ENCODE measurements at regions not wholly inside any gene's neighbourhood (a gene's known extent, or its start where the extent isn't known, plus 50 kb on each side); places are given as distances from the start of the nearest gene placed in this dataset.
"Not testable (repeated sequence)": the region's sequence is repeated elsewhere in the genome, so short reads cannot be mapped to it uniquely, and the experiment has no call there.

DNA sequence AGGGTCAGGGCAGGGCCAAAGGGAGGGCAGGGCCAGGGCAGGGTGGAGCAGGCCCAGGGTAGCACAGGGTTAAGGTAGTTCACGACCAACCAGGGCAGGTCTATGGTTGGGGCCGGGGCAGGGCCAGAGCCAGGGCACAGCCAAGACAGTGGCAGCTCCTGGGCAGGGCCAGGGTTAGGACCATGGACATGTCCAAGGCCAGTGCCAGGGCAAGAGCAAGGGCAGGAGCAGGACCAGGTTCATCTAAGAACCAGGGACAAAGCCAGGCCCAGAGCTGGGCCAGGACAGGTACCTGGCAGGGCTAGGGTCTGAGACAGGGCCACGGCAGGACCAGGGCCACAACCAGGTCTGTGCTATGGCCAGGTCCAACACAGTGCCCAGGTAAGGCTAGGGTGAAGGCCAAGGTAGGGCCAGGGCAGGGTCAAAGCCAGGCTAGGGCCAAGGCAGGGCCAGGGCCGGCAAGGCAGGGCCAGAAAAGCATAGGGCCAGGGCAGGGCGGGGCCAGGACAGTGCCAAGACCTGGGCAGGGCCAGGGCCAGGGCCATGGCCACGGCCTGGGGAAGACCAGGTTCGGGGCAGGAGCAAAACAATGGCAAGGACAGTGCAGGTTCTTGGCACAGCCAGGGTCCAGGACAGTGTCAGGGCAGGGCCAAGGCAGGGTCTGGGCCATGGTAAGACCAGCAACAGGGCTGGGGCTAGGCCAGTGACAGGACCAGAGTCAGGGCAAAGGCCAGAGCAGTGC, 2874.4 kb downstream of the RPIA start:
- not testable (repeated sequence) for DNase-seq (ENCODE audit: extremely low read depth in 1 of 11, low read depth in 9 of 11, low spot score in 4 of 11)

DNA sequence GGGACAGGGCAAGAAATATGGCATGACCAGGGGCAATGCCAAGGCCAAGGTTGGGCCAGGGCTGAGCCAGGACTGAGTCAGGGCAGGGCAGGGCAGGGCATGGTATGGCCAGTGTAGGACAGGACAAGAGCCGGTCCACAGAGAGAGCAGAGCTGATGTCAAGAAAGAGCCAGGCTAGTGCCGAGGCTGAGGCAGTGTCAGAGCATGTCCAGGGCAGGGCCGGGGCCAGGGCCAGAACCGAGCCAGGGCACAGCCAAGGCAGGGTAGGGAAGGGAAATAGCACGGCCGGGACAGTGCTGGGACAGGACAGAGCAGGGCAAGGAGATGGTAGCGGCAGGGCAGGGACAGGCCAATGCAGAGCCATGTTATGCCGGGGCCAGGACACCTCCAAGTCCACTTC, 2875.1 kb downstream of the RPIA start:
- DNase-seq (ENCODE audit: extremely low read depth in 1 of 11, low read depth in 9 of 11, low spot score in 4 of 11) = not testable (repeated sequence)

DNA sequence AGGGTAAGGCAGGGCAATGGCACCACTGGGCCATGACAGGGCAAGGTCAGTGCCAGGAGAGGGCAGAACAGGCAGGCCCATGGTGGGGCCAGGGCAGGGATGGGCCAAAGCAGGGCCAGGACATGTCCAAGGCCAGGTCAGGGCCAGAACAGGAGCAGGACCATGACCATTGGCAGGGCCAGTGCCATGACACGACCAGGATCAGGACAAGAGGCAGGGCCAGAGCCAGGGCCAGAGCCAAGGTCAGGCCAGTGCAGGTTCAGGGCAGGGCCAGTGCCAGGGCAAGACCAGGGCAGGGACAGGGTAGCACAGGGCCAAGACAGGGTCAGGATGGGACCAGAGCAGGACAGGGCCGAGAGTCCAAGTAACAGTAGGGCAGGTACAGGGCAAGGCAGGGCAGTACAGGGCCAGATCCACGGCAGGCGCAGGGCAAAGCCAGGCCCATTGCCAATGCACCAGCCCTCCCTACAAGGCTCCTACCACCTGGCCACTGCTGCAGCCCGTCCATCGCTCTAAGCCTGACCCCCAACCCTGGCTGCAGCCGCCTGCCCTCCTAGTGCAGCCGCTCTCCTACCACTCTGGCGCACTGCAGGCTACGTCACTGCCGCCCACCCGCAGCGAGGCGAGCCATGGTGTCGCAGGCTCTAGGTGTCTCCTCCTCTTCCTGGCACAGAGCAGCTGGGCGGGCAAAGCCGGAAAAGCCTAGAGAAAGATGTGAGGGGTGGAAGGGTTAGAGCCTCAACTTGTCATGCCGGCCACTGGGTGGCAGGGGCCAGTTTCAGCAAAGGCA, 2876.3 kb downstream of the RPIA start:
- DNase-seq (ENCODE audit: extremely low read depth in 1 of 11, low read depth in 9 of 11, low spot score in 4 of 11) = not testable (repeated sequence)

DNA sequence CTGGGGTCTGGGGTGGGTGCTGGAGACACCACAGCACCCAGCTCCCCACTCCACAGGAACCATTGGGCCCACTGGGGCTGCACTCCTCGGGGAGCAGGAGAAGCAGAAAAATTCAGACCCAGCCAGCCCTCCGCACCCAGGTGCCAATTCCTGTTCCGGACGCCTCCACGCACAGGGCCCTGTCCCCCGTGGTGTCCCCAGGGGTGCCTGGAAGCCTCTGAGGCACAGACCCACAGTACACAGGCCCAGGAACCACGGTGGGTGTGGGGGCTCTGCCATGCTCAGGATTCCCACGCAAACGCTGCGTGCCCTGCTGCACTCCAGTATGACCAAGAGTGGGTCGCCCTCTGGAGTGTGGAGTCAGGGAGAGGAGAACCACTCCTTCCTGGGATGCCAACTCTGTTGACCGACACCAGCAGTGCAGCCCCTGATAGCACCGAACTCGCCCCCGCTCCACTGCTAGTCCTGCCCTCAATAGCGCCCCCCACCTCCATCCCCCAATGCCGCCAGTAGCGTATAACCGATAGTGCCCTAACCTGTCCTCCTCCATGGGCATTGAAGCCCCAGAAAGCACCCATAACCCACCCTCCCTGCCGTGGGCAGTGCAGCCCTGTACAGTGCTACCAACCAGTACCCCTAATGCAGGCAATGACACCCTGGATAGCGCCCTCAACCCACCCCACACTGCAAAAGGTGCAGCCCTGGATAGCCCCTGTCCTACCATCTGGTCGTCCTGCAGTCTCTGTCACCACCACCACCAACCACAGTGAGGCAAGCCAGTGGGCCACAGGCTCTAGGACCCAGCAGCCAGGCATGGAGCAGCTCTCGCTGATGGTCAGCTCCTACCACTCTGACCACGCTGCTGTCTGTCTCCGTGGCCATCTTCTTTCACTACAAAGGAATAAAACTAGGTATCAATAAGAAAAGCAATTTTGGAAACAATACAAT, 2877.2 kb downstream of the RPIA start:
- not testable (repeated sequence) for DNase-seq (ENCODE audit: extremely low read depth in 1 of 11, low read depth in 9 of 11, low spot score in 4 of 11)

DNA sequence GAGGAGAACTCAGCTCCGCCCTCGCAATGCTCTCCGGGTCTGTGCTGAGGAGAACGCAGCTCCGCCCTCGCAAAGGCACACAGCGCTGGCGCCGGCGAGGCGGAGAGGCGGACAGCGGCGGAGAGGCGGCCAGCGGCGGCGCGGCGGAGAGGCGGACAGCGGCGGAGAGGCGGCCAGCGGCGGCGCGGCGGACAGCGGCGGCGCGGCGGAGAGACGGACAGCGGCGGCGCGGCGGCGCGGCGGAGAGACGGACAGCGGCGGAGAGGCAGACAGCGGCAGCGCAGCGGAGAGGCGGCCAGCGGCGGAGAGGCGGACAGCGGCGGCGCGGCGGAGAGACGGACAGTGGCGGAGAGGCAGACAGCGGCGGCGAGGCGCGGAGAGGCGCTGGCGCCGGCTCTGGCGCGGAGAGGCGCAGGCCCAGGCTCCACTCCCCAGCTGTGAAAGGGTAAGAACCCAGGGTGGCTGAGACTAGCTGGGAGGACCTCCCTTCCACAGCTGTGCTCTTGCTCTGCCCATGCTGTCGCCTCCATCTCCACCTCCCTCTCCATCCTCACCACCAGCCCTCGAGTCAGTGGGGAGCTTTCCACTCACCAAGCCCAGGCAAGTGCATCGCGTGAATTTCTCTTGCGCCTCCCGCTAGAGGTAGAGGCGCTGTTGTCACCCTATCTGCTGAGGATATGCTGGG, 2879.9 kb downstream of the RPIA start:
- DNase-seq (ENCODE audit: extremely low read depth in 1 of 11, low read depth in 9 of 11, low spot score in 4 of 11) = not testable (repeated sequence)

DNA sequence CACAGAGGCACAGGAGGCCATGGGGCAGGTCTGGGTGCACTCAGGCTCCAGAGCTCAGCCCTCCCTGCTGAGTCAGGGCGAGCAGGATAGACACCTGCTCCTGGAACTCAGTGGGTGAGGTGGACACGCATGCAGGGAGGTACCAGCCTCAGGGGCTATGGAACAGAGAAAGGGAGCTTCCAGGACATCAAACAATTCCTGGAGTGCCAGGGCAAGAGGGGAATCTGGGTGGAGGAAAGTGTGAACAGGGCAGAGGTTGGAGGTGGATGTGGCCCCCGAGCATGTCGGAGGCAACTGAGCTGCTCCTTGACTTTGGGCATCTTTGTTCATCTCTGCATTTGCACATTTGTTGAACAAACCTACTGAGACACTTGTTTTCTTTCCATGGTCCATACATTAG, 2881.5 kb downstream of the RPIA start:
- not testable (repeated sequence) for DNase-seq (ENCODE audit: extremely low read depth in 1 of 11, low read depth in 9 of 11, low spot score in 4 of 11)

DNA sequence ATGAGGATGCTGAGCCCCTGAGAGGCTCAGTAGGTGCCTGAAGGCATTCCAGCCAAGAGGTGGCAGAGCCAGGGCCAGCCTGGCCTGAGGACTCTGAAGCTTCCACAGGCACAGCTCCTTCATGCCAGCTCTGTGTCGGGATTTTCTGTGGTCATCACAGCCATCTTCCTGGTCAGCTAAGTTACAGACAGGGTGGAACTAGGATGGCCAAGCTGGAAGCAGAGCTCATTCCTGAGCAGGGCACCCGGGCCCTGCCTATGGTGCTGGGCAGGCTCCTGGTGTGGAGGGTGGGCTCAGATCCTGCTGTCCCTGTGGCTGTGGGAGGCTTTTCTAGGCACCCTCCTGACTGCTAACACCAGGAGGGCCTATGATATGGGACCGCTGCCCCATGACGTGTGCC, 2882.3 kb downstream of the RPIA start:
- not testable (repeated sequence) for DNase-seq (ENCODE audit: extremely low read depth in 1 of 11, low read depth in 9 of 11, low spot score in 4 of 11)

DNA sequence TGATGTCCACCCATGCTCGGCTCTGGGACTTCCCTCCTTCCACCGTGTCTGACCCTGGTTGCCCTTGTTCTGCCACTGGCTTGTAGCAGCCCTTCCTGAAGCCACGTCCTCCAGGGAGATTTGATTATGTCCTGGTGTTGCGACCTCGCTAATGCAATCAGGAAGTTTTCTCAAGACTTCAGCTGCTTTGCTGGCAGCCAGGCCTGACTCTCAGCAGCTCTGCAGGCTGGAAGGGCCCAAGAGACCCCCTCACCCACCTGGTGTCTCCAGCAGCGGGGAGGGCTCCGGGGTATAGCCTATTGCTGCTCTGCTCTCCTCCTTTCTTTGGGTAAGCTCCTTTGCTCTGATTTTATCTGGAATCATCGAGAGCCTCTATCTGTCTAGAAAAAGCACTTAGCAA, 2882.8 kb downstream of the RPIA start:
- not testable (repeated sequence) for DNase-seq (ENCODE audit: extremely low read depth in 1 of 11, low read depth in 9 of 11, low spot score in 4 of 11)

DNA sequence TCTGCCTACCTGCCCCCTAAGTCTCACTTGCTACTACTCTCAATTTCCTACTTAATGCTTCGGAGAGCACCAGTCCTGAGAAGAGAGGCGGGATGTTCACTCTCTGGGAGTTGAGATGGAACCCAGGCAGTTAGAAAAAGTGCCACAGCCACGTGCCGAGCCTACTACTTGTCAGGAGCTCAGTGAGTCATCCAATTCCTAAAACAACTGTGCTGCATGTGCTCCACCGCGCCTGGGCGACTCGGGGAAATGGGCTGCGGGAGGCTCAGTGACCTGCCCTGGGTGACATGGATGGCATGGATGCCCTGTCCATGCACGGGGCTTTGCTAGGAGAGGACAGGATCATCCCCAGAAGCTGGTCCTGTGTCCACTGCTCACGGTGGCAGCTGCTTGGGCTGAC, 2884.2 kb downstream of the RPIA start:
- DNase-seq (ENCODE audit: extremely low read depth in 1 of 11, low read depth in 9 of 11, low spot score in 4 of 11) = not testable (repeated sequence)

DNA sequence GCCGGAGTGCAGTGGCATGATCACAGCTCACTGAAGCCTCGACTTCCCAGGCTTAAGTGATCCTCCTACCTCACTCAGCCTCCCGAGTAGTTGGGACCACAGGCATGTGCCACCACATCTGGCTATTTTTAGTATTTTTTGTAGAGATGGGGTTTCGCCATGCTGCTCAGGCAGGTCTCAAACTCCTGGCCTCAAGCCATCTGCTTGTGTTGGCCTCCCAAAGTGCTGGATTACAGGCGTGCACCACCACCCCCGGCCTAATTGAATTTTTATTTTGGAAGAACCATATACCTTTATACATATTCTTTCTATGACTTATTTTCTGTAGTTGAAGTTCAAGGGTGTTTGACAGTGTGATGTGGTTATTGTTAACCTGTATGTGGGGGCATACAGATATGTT, 2885.9 kb downstream of the RPIA start:
- DNase-seq (ENCODE audit: extremely low read depth in 1 of 11, low read depth in 9 of 11, low spot score in 4 of 11) = not testable (repeated sequence)

DNA sequence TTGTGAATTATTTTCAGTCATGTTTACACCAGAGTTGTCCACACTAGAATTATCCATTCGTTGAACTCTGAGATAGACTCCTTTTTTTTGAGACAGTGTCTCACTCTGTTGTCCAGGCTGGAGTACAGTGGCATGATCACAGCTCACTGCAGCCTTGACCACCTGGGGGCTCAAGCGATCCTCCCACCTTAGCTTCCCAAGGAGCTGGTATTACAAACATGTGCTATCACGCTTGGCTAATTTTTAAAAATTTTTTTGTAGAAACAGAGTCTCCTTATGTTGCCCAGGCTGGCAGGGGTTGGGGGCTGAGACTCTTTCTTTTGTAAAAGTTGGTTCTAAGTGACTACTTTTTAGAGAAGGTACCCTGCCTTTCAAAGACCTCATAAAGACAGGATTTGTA, 2887.2 kb downstream of the RPIA start:
- DNase-seq (ENCODE audit: extremely low read depth in 1 of 11, low read depth in 9 of 11, low spot score in 4 of 11) = not testable (repeated sequence)

DNA sequence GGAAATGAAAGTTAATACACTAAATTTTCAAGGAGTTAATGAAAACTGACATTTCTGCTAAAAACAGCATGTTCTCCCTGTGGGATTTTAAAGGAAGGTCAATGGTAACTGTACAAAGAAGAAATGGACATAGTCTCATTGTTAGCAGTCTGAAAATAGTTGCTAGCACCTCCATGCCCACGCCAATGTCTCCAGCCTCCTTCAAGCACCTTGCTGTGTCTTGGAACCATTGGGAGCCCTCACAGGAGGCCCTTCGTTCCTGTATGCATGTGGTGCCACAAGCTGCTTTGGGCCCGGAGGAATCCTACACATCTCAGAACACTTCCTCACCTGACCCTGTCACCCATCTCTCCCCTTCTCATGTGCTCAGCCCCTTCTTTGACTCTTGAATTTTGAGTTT, 2888.1 kb downstream of the RPIA start:
- not testable (repeated sequence) for DNase-seq (ENCODE audit: extremely low read depth in 1 of 11, low read depth in 9 of 11, low spot score in 4 of 11)

DNA sequence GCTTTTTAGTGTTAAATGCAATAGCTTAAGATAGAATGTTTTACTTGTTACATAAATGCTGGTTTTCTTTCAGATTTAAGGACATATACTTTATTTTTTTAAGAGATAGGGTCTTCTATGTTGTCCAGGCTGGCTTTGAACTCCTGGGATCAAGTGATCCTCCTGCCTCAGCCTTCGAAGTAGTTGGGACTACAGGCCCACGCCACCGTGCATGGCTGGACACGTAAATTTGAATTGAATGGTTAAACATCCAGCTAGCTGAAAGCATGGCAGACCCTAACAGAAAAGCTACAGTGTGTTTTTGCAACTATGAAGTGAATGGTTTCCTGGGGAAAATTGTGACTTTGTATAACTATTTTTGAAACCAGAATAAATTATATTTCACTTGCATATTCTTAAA, 2888.6 kb downstream of the RPIA start:
- not testable (repeated sequence) for DNase-seq (ENCODE audit: extremely low read depth in 1 of 11, low read depth in 9 of 11, low spot score in 4 of 11)

DNA sequence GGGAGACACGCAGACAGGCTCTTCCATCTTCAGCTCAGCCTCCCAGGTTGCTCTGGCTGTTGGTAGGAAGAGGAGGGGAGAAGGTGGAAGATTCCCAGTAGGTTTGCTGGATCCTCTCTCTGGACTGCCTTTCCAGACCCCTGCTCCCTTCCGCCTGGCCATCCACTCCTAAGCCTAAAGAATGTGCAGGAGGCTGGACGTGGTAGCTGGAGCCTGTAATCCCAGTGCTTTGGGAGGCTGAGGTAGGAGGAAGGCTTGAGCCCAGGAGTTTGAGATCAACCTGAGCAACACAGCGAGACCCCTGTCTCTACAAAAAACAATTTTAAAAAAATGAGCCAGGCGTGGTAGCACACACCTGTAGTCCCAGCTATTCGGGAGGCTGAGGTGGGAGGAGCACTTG, 2895.6 kb downstream of the RPIA start:
- not testable (repeated sequence) for DNase-seq (ENCODE audit: extremely low read depth in 1 of 11, low read depth in 9 of 11, low spot score in 4 of 11)

DNA sequence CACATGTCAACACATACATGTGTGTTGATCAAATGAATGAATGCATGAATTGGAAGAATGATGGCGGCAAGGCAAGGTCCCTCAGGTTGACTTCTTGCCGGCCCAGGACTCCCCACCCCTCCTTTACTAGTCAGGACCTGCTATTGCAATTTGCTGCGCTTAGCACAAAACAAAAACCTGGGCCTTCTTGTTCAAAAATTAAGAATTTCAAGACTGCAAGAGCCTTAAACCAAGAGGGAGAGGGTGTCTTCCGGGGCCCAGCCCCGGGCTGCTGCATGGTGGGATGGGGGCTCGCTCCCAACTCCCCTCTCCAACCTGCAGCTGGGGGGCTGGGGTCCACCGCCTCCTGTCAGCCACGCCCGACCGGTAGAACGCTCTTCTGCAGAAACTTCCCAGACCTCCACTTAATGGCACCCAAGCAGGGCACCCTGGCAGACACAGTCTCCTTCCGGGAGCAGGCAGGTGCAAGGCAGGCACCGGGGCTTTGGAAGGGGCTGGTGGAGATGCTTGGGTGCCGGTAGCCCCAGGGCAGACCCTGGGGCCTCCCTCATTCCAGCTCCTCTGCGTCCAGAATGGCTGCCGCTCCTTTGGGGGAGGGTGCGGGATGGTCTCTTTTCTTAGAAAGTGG, 2896.5 kb downstream of the RPIA start:
- DNase-seq (ENCODE audit: extremely low read depth in 1 of 11, low read depth in 9 of 11, low spot score in 4 of 11) = not testable (repeated sequence)

DNA sequence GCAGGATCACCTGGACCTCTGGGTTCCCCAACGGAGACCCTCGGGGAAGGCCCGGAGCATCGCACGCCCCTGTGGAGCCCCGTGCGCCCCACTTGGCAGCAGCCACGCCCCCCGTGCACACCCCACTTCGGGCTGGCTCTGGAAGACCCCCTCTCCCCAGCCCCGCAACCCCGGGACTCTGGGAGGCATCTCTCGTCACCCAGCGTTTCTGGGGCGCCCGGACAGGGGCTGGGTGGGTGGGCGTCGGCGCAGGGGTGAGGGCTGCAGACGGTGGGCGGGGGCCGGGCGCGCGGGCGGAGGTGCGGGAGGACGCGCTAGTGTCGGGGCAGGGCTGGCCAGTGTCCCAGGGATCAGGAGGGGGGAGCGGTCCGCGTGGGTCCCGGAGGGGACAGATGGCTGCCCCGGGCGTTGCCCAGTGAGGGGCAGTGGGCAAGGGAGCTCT, 2897.3 kb downstream of the RPIA start:
- DNase-seq (ENCODE audit: extremely low read depth in 1 of 11, low read depth in 9 of 11, low spot score in 4 of 11) = not testable (repeated sequence)

DNA sequence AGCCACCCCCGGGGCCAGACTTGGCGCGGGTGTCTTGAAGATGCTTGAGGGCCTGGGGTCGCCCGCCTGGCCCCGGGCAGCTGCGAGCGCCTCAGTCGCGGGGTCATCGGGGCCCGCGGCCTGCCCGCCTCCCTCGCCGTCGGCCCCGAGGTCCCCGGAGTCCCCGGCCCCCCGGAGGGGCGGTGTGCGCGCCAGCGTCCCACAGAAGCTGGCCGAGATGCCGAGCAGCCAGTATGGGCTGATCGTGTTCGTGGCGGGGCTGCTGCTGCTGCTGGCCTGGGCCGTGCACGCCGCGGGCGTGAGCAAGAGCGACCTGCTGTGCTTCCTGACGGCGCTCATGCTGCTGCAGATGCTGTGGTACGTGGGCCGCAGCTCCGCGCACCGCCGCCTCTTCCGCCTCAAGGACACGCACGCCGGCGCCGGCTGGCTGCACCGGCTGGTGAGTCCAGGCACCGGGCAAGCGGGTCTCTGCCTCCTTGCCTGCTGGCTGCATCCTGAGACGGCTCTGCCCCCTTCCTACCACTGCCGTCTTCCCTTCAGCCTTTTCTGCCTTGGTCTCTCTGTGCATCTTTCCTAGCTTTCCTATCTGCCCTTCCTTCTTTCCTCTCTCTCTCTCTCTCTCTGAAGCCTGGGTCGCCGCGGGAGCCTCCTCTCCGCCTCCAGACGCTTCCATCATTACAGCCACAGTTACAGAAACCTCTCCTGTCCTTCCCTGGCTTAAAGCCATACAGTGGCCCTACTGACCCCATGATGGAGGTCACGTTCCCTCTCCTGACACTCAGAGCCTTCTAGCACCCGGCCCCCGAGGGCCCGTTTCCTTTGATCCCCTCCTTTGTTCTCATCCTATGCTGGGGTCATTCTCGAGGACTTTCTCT, 2898.2 kb downstream of the RPIA start:
- DNase-seq (ENCODE audit: extremely low read depth in 1 of 11, low read depth in 9 of 11, low spot score in 4 of 11) = not testable (repeated sequence)

Data from renal cortex interstitium (tissue), 11 donors.